GM19372 (cell line): ENCODE measurements at regions not wholly inside any gene's neighbourhood (a gene's known extent, or its start where the extent isn't known, plus 50 kb on each side); places are given as distances from the start of the nearest gene placed in this dataset.

Experiments used
- ATAC-seq: cut with Tn5 transposase; IDR thresholded peaks from one replicate; pipeline ENCODE4 v1.9.1; 2021; ENCODE audit warnings: mild to moderate bottlenecking, low read depth, moderate library complexity; ENCODE audit not compliant: unreplicated experiment

DNA sequence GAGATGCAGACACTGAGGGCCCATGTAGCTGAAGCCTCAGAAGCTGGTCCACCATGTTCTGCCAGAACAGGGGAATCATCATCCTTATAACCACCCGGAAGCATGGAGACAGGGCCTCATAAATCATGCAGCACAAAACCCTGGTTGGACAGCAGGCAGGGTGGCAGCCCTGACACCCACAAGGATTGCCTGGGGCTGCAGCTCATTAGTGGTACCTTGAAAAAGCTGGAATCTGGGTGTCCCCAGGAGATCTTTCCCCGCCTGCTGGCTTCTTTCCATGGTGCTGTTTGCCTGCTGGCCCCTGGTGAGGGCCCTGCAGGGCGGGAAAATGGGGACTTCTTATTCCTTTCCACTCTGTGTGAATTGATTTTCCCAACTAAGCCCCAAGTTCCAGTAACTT is 50.6 kb upstream of the GGTLC1 start:
- ATAC-seq: no peak
